GM19025 (cell line): ENCODE measurements at regions not wholly inside any gene's neighbourhood (a gene's known extent, or its start where the extent isn't known, plus 50 kb on each side); places are given as distances from the start of the nearest gene placed in this dataset.
"Not testable (repeated sequence)": the region's sequence is repeated elsewhere in the genome, so short reads cannot be mapped to it uniquely, and the experiment has no call there.

ENCODE experiments used
- ATAC-seq: cut with Tn5 transposase; IDR thresholded peaks from one replicate; pipeline ENCODE4 v1.9.1; 2021; ENCODE audit warnings: mild to moderate bottlenecking, low read depth, moderate library complexity; ENCODE audit not compliant: unreplicated experiment

DNA sequence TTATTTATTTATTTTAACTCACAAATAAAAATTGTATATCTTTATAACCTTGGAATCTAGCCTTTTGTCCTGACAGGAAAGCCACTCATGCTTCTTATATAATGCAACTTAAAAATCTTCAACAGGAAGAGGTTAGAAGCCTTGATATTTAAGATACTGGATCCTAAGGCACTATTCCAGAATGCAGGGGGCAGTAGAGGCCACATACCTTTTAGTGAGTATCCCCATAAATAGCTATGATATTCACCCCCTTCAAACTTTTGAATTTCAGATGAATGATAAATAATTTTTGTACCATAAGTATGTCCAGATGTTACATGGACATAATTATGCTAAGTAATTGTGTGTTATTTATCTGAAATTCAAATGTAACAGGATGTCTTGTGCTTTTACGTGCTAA, 592.7 kb upstream of the VRK2 start:
- no peak for ATAC-seq

DNA sequence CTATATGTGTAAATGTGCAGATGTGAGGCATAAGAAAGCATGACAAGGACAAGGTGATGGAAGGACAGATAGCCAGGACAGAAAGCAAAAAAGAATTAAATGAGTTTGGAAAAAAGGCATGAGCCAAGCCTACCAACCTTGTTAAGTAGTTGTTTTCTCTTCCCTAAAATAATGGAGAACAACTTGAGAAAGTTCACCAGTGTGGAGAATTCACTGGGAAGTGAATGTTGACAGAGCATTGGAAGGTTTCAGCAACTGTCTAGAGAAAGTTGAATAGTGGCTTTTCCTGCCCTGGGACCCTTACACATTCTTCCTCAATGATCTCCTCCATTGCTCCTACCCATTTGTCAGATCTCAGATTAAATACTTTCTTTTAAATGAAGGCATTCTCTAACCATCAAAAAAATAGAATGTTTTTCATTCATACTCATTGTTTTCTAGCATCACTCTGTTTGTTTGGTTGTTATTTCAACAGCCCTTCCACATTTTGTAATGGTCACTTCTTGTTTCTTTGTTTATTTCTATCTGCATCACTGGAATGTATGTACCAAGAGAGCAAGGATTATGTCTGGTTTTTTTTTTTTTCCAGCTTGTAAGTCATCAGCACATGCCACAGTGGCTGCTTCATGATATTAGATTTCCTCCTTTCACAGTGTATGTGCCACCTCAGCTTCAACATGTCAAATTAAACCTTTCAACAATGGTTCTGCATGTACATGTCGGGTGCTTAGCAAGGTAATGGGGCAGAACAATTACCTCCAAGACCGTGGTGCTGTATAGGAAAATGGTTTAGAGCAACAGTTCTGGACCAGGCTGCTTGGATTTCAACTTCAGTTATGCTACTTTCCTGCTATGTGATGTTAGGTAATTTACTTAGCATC, 586.0 kb upstream of the VRK2 start:
- no peak for ATAC-seq

DNA sequence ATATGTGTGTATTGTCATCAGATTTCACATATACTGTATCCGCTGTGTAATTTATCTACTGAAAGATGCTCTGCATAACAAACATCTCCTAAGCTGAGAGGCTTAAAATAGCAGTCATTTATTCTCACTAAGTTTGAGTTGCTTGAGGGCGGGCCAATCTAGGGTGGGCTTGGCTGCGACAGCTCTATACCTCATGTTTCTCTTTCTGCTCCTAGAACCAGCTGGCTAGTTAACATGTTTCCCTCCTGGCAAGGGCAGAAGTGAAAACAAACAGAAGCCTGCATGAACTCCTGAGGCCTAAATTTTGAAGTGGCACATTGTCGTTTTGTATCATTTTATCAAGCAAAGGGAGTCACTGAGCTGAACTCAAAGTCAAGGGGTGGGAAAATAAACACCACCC, 585.0 kb upstream of the VRK2 start:
- ATAC-seq: no peak

DNA sequence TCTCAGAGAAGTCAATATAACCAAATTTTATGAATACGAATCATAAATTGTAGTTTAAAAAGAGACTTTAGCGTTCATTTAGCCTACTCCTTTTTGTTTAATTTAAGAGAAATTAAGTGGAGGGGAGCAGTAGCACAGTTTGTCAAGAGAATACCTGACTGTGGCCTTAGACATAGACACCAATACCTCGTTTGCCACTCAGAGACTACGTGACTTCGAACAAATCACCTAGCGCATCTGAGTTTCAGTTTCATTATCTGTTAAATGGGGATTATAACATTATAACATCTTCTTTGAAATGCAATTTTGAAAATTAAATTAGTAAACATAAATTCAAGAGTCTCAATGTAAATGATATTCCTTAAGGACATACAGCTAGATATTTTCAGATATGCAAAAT, 581.5 kb upstream of the VRK2 start:
- no peak for ATAC-seq

DNA sequence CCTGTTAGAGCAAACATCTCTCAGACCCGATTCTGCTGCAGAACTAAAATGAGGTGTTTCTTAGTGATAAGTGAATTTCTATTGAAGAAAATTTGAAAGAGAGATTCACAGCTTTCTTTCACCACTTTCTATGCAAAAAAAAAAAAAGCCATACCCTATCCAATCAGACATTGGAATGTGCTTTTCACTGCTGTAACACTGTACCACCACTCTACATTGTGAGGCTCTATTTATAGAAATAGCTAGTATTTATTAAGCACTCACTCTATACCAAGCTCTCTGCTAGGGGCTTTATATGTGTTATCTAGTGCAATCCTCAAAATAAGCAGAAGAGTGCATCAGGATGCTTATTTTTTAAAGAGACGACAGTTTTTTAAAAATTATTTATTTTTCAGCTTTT, 580.6 kb upstream of the VRK2 start:
- no peak for ATAC-seq

DNA sequence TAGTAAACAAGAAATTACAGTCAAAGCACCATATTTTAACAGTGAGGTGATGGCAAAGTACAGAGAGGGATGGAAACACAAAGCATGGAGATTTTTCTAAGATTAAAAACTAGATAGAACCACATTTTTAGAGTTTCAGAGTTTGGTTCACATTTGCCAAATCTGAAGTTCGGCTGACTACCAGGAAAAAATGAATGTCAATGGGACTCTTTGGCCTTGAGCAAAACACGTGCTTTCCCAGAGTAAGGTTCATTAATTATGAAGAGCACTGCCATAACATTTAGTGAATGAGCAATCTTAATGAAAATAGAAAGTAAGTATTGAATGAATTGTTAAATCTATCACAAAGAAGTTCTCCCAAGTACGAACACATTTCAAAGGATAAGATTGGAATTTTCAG, 571.2 kb upstream of the VRK2 start:
- no peak for ATAC-seq

DNA sequence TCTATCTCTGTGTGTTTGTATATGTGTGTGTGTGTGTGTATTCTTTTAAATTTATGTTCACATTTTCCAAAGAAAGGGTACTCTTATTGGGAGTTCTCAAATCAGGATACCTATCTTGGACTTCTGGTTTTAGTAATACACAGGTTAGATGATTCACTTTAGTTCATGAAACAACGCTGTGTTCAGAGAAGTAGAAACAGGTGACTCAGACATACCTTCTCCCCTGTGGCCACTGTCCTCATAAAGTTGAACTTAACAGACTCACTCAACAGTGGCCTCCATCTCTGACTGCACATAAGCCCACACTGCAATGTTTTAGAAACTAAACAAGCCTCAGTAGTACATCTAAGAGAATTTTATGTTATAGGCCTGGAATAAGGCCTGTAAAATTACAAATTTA, 566.6 kb upstream of the VRK2 start:
- ATAC-seq: no peak

DNA sequence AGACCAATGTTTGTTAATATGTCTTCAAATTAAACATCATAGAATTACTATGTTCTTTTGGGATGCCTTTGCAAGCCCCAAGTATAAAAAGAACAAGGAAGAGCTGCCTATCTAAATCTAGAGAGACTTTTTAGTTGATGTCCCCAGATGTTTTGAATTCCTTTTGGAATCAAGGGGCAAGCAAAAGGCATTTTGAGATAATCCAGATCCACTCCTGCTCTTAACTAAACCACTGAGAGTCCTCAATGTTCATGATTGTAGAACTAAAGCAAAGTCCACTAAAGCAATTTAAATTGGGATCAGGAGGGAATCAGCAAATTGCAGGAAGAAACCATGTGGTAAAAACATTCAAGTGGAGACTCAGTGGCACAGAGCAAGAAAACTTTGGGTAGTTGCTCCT, 558.5 kb upstream of the VRK2 start:
- ATAC-seq: no peak

DNA sequence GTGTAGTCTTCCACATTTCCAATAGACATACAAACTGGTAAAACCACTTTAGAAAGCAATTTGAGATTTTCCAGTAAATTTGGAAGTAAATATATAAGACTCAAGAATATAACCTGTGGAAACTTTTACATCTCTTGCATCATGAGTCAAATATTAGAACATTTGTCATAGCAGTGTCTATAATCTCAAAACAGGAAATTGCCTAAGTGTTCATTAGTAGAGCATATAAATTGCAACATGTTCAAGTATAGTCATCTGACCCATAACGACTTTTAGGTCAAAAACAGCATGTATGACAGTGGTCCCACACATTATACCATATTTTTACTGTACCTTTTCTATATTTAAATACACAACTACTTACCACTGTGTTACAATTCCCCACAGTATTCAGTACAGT, 555.9 kb upstream of the VRK2 start:
- no peak for ATAC-seq

DNA sequence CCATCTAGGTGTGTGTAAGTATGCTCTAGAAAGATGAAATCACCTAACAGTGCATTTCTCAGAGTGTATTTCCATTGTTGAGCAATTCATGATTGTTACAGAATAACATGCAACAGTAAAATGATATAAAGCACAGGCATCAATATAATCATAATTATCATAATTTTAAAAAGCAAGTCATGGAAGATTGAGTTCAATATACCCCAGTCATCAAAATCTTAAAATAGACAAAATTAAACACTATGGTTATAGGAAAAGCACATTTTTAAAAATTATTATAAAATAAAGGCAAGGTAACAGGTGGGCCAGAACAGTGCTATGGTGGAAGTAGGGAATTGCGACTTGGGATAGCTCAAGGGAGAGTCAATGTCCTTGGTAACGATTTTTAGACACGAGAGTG, 555.4 kb upstream of the VRK2 start:
- no peak for ATAC-seq

DNA sequence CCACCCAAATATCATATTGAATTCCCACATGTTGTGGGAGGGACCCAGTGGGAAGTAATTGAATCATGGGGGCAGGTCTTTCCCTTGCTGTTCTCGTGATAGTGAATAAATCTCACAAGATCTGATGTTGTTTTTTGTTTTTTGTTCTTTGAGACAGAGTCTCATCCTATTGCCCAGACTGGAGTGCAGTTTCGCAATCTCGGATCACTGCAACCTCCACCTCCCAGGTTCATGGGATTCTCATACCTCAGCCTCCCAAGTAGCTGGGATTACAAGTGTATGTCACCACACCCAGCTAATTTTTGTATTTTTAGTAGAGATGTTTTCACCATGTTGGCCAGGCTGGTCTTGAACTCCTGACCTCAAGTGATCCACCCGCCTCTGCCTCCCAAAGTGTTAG, 552.6 kb upstream of the VRK2 start:
- ATAC-seq: not testable (repeated sequence)

DNA sequence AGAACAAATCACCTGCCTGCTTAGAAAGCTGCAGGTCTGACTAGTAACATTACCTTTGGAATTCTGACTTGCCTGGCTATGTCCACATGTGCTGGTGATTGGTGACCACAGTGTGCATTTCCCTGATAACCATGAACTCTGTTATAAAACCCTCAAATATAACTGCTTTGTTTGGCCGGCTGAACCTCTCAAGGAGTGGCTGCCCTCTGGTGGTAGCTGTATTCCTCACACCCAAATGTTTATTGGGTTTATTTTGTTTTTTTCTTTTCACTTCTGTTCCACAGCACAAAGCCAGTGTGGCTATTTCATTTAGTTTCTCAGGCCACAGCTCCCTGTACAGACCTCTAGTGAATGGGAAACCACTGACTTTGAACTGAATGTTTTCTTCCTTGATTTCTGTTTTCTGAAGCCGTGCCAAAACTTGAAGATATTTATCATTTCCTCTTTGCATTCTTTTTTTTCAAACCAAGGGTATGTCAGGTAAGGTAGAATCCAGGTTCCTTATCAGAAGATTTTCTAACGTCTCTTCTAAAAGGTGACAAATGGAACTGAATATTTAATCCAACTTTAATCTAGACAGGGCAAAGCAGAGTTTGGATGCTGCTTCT, 549.0 kb upstream of the VRK2 start:
- peak; percentile 66 for ATAC-seq

DNA sequence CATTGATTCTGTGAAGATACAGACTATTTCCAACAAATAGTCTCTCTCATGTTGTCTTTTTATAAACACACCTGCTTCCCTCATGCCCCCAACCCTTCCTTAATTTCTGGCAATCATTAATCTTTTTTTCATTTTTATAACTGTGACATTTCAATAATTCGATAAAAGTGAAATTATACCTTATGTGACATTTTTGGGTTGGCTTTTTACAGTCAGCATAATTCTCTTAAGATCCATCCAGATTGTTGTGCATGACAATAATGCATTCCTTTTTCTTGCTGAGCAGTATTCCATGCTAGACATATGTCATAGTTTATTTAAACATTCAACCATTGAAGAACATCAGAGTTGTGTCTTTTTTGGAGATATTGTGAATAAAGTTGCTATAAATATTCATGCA, 541.8 kb upstream of the VRK2 start:
- ATAC-seq: no peak

DNA sequence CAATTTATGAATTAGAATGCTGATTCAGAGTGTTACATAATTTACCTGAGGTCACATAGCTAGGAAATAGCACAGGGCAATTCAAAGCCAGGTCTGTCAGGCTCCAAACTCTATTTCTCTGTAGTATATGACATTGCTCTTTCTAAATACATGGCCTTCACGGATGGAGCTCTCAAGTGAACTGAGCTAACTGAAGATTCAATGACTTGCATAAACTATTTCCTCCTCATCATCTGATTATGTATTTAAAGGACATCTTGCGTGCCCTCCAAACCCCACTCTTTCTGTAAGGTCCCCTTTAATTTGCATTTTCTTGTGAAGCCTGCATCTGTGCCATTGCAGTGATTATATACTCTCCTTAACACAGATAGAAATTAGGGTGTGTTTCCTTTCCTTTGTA, 537.4 kb upstream of the VRK2 start:
- ATAC-seq: no peak

DNA sequence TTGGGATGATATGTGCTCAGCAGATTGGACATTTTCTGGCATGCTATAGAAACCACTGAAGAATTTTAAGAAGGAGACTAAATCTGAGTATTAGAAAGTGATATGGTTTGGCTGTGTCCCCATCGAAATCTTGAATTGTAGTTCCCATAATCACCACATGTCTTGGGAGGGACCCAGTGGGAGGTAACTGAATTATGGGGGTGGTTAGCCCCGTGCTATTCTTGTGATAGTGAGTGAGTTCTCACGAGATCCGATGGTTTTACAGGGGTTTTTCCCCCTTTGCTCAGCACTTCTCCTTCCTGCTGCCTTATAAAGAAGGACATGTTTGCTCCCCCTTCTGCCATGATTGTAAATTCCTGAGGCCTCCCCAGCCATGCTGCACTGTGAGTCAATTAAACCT, 535.9 kb upstream of the VRK2 start:
- no peak for ATAC-seq

DNA sequence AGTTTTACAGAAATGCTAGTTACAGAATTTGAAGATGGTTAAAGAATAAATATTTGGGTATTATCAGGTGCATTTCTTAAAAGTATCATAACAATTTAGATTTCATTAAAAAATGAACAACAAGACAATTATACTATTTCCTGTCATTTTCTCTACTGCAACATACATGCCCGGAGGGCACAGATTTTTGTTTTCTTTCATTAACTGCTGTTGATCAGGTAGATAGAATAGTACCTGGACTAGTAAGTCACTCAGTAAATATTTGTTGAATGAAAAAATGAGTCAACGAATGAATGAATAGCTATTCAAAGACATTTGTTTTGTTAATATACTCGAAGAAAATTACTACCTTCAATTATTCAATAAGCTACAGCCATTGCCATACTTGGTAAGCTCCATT, 531.2 kb upstream of the VRK2 start:
- ATAC-seq: no peak

DNA sequence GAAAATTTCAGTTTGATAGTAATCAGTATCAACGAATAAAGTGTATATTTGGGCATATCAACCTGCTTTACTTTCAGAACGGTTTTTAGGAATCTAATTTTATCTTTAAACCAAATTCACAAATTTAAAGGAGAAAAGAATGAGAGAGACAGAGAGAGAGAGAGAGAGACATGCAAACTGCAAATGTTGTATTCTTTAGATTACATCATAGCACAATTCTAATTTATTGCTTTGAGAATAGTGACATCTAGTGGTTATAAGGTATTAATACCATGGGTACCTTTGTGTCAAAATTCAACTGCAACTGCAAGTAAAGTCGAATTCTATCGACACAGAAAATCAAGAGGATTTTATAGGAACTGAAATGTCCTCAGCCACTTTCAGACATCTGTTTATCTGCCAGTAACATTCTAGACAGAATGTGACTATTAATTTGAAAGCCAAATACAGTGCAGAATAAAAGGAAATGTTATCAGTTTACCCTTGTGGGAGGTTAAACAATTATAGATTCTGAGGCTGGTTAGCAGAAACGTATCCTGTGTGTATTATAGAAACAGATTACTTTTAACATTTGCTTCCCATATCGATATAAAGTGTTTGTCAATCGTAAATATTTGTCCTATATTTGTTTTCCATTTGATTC, 529.8 kb upstream of the VRK2 start:
- ATAC-seq: peak; percentile 77

DNA sequence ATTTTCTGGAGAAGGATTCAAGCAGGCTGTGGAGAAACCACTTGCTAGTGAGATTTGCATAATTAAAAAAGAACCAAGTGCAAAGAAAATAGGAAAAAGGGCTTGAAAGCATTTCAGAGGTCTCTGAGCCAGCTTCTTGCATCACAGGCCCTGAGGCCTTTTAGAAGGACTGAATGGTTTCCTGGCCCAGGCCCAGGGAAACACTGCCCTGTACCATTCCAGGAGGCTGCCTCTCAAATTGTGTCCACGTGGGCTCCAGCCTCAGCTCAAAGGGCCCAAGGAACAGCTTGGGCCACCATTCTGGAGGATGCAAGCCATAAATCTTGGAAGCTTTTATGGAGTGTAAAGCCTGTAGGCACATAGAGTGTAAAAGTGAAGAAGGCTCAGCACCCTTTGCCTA, 523.3 kb upstream of the VRK2 start:
- ATAC-seq: no peak

DNA sequence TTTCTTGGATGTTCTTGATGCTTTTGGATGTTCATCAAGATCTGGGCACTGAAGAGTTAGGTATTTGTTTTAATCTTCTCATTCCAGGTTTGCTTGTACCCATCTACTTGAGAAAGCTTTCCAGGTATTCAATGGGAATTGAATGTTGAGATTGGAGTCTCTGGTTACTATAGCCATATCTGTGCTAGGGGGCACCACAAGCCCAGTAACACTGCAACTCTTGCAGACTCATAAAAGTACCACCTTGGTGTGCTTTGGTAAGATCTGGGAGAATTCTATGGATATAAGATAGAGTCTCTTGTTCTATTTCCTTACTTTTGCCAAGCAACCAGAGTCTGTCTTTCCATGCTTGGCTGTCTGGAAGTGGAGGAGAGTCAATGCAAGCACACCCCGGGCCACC, 518.9 kb upstream of the VRK2 start:
- no peak for ATAC-seq

DNA sequence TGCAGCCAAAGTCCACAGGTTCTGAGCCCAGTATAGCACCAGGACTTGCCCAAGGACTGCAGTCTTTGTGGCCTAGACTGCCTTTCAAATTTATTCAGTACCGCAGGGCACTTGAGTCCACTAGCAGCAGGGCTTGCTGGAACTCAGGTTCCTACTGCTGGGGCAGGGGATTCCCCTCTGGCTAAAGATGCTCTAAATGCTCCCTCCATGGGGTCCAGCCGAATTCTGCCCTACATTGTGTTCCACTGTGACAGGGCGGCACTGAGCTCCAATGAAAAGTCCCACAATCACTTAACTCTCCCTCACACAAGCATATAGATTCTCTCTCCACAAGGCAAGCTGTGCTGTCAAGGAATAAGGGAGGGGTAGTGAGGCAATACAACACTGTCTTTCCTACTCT, 518.1 kb upstream of the VRK2 start:
- no peak for ATAC-seq

DNA sequence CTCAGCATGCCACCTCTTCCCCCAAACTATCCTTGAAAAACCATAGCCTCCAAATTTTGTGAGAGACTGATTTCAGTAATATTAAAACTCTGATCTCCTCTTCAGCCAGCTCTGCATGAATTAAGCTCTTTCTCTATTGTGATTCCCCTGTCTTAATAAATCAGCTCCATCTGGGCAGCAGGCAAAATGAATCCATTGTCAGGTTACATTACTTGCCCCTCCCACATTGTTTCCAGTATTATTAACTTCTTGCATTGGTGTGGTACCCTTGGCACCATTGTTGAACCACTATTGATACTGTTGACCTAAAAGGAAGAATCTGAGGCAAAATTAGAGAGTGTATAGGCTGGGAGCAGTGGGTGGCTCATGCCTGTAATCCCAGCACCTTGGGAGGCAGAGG, 512.2 kb upstream of the VRK2 start:
- no peak for ATAC-seq
